GM18507 (cell line): ENCODE measurements at regions not wholly inside any gene's neighbourhood (a gene's known extent, or its start where the extent isn't known, plus 50 kb on each side); places are given as distances from the start of the nearest gene placed in this dataset.

Source experiments
- DNase-seq: peaks from one replicate; pipeline ENCODE4 v3.0.0; 2011; ENCODE audit warnings: low read depth; ENCODE audit not compliant: insufficient read length; ENCODE audit errors: extremely low spot score
- FAIRE-seq: peaks from 2 replicates; lab custom pipeline; 2011; peaks lifted over from hg19 to GRCh38; lab: Jason Lieb, UNC

GRCh38 chr5:76030343-76030742 is 52.8 kb upstream of the SV2C start:
- DNase-seq (no peak), FAIRE-seq (no peak)

GRCh38 chr5:76029739-76030138 is 53.4 kb upstream of the SV2C start:
- DNase-seq: no peak
- no peak for FAIRE-seq

- FAIRE-seq (no peak), DNase-seq (no peak)
Observed at GRCh38 chr5:76025790-76026189, 57.4 kb upstream of the SV2C start.

- no peak for DNase-seq
- no peak for FAIRE-seq
Observed at GRCh38 chr5:76025069-76025468, 58.1 kb upstream of the SV2C start.

- no peak for FAIRE-seq
- no peak for DNase-seq
Observed at GRCh38 chr5:76022611-76023010, 60.6 kb upstream of the SV2C start.

GRCh38 chr5:76021936-76022584 is 61.1 kb upstream of the SV2C start:
- no peak for DNase-seq

GRCh38 chr5:76016258-76016657 is 66.9 kb upstream of the SV2C start:
- DNase-seq (no peak), FAIRE-seq (no peak)

More at GRCh38 chr5:76021936-76022584, 61.1 kb upstream of the SV2C start:
- no peak for FAIRE-seq

- DNase-seq (no peak), FAIRE-seq (no peak)
Observed at GRCh38 chr5:76014005-76014404, 69.2 kb upstream of the SV2C start.

- DNase-seq (no peak), FAIRE-seq (no peak)
Observed at GRCh38 chr5:76007904-76008303, 75.3 kb upstream of the SV2C start.

GRCh38 chr5:76000582-76000981 is 82.6 kb upstream of the SV2C start:
- no peak for DNase-seq
- FAIRE-seq: no peak

- no peak for FAIRE-seq
Observed at GRCh38 chr5:75993643-75994520, 89.3 kb upstream of the SV2C start.

GRCh38 chr5:75993183-75993582 is 90.0 kb upstream of the SV2C start:
- FAIRE-seq (peak; percentile 44), DNase-seq (no peak)

More at GRCh38 chr5:75993643-75994520, 89.3 kb upstream of the SV2C start:
- no peak for DNase-seq

- no peak for DNase-seq
- FAIRE-seq: no peak
Observed at GRCh38 chr5:75992753-75993152, 90.4 kb upstream of the SV2C start.

GRCh38 chr5:75985077-75985476 is 98.1 kb upstream of the SV2C start:
- FAIRE-seq: no peak

GRCh38 chr5:75975496-75975895 is 107.7 kb upstream of the SV2C start:
- DNase-seq (no peak), FAIRE-seq (no peak)

More at GRCh38 chr5:75985077-75985476, 98.1 kb upstream of the SV2C start:
- no peak for DNase-seq

- DNase-seq: no peak
- FAIRE-seq: no peak
Observed at GRCh38 chr5:75965292-75965691, 117.9 kb upstream of the SV2C start.

- DNase-seq (no peak), FAIRE-seq (no peak)
Observed at GRCh38 chr5:75964008-75964407, 119.2 kb upstream of the SV2C start.

- no peak for FAIRE-seq
- no peak for DNase-seq
Observed at GRCh38 chr5:75963554-75963953, 119.6 kb upstream of the SV2C start.

GRCh38 chr5:75961818-75962217 is 121.4 kb upstream of the SV2C start:
- DNase-seq (no peak), FAIRE-seq (no peak)

- no peak for FAIRE-seq
- no peak for DNase-seq
Observed at GRCh38 chr5:75960129-75960528, 123.1 kb upstream of the SV2C start.

GRCh38 chr5:75952963-75953362 is 130.2 kb upstream of the SV2C start:
- FAIRE-seq: no peak
- DNase-seq: no peak
